DND-41 (cell line): ENCODE measurements at regions not wholly inside any gene's neighbourhood (a gene's known extent, or its start where the extent isn't known, plus 50 kb on each side); places are given as distances from the start of the nearest gene placed in this dataset.

ENCODE experiments used
- EZH2 ChIP-seq: IDR thresholded peaks from 3 replicates; pipeline ENCODE4 v1.6.1; 2012; ENCODE audit warnings: borderline replicate concordance, low read depth, mild to moderate bottlenecking, moderate library complexity, low read length, inconsistent platforms; ENCODE audit not compliant: severe bottlenecking
- TF ChIP-seq, protein P1 (sequence below): IDR thresholded peaks from 2 replicates; pipeline ENCODE4 v1.5.1; 2012; ENCODE audit warnings: borderline replicate concordance, low read length, moderate library complexity, mild to moderate bottlenecking; ENCODE audit not compliant: poor library complexity, severe bottlenecking; ENCODE audit errors: extremely low read depth

DNA sequence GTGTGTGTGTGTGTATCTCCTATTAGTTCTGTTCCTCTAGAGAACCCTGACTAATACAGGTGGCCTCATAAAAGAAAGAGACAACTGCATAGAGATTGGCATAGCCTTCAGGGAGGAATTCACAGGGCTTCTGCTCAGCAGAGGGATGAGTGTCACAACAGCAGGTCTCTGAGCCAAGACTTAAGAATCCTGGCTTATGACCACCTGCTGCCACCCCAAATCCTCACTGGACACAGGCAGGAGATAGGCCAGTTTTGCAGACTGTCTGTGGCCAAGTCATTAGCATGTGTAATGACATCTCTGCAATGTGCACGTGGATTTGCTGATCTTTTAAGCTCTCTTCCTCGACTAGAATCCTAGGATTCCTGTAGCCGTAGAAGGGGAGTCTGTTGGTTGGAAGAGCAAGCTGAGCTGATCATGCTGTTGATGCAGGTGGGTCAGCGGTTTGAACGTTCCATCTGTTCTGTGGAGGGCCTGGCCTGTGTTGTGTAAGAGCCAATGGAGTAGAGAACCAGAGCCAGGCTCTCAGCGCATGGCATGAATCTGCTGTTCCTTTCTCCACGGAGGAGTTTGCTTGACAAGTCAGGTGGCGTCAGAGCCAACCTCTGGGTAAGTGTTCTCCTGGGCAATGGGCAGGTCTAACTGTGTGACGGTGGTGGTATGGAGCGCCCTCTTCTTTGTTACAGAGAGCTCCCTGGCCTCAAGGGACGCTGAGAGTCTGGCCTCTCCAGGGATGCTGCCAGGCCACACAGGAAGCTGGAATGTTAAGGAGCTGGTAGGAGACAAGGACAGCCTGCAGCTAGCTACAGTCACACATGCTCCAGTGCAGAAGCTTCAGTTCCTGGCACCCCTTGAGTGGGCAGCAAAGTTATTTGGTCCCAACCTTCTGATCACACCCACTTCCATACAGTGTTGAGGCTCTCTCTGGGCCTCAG, 503.1 kb downstream of the FOXO1 start:
- TF ChIP-seq, protein P1, sequence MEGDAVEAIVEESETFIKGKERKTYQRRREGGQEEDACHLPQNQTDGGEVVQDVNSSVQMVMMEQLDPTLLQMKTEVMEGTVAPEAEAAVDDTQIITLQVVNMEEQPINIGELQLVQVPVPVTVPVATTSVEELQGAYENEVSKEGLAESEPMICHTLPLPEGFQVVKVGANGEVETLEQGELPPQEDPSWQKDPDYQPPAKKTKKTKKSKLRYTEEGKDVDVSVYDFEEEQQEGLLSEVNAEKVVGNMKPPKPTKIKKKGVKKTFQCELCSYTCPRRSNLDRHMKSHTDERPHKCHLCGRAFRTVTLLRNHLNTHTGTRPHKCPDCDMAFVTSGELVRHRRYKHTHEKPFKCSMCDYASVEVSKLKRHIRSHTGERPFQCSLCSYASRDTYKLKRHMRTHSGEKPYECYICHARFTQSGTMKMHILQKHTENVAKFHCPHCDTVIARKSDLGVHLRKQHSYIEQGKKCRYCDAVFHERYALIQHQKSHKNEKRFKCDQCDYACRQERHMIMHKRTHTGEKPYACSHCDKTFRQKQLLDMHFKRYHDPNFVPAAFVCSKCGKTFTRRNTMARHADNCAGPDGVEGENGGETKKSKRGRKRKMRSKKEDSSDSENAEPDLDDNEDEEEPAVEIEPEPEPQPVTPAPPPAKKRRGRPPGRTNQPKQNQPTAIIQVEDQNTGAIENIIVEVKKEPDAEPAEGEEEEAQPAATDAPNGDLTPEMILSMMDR = no peak
- no peak for TF ChIP-seq EZH2
